ENCODE measurements at regions not wholly inside any gene's neighbourhood (a gene's known extent, or its start where the extent isn't known, plus 50 kb on each side); places are given as distances from the start of the nearest gene placed in this dataset.
"Not testable (repeated sequence)": the region's sequence is repeated elsewhere in the genome, so short reads cannot be mapped to it uniquely, and the experiment has no call there.

GRCh38 chr21:19489930-19490329, 1086.3 kb upstream of the TMPRSS15 start:
- H3K23ac ChIP-seq (ENCODE audit: low read length in 2 of 2), result no peak overlapping the region
- H4K91ac ChIP-seq (ENCODE audit: low read length), result no peak overlapping the region
- H3K36me3 ChIP-seq (ENCODE audit: control insufficient read depth in 1 of 2, insufficient read depth in 2 of 2, low read depth in 1 of 2, low read length in 2 of 2), result no peaks in the 10 kb centered on the region
- no peak overlapping the region for H3K4me2 ChIP-seq (ENCODE audit: low read length, poor library complexity, severe bottlenecking)
- 51% methylated on average over 2 of the region's 3 CpGs for WGBS
- H3K4me3 ChIP-seq (ENCODE audit: insufficient read depth in 1 of 2, low read depth in 1 of 2, low read length in 2 of 2), result no peak overlapping the region
- H3K27ac ChIP-seq (ENCODE audit: low read length, poor library complexity, severe bottlenecking), result no peak overlapping the region
- no peak overlapping the region for H2BK5ac ChIP-seq (ENCODE audit: low read depth, low read length, poor library complexity, severe bottlenecking)
- no peaks in the 10 kb centered on the region for H3K9me3 ChIP-seq (ENCODE audit: control insufficient read depth, low read length)
- no peak overlapping the region for H3K4ac ChIP-seq (ENCODE audit: low read depth in 1 of 2, low read length in 2 of 2)
- no peak overlapping the region for H3K14ac ChIP-seq (ENCODE audit: low read length in 2 of 2)
- H3K79me1 ChIP-seq (replicated peaks; ENCODE audit: low read length, poor library complexity, severe bottlenecking), result no peaks in the 10 kb centered on the region
- H2AFZ ChIP-seq (ENCODE audit: low read depth, low read length), result no peak overlapping the region
- H2BK15ac ChIP-seq (ENCODE audit: low read depth, poor library complexity, severe bottlenecking), result no peak overlapping the region
- H3K9ac ChIP-seq (ENCODE audit: low read length), result no peak overlapping the region
- H3K4me1 ChIP-seq (ENCODE audit: control insufficient read depth, insufficient read depth, low read depth, low read length), result no peaks in the 10 kb centered on the region
- no peak overlapping the region for H2BK12ac ChIP-seq (ENCODE audit: low read length in 2 of 2)
- no peak overlapping the region for H2AK5ac ChIP-seq (ENCODE audit: low read length, severe bottlenecking)
- no peak overlapping the region for H2BK120ac ChIP-seq (ENCODE audit: low read depth, low read length)
- no peak overlapping the region for H3K18ac ChIP-seq (ENCODE audit: low read depth in 1 of 2, low read length in 2 of 2)
- DNase-seq, result no peak
- H3K27me3 ChIP-seq (ENCODE audit: control insufficient read depth in 1 of 2, insufficient read depth in 1 of 2, low read length in 2 of 2), result no peaks in the 10 kb centered on the region
- no peak overlapping the region for H4K8ac ChIP-seq (ENCODE audit: low read length)

- Histone ChIP-seq H4K8ac (ENCODE audit: low read length) (no peak overlapping the region), H4K91ac (ENCODE audit: low read length) (no peak overlapping the region), H2BK5ac (ENCODE audit: low read depth, low read length, poor library complexity, severe bottlenecking) (no peak overlapping the region), H3K4me1 (ENCODE audit: control insufficient read depth, insufficient read depth, low read depth, low read length) (no peaks in the 10 kb centered on the region), H3K27ac (ENCODE audit: low read length, poor library complexity, severe bottlenecking) (no peak overlapping the region), H2AFZ (ENCODE audit: low read depth, low read length) (no peak overlapping the region), H2BK15ac (ENCODE audit: low read depth, poor library complexity, severe bottlenecking) (no peak overlapping the region), H3K14ac (ENCODE audit: low read length in 2 of 2) (no peak overlapping the region), H3K4me3 (ENCODE audit: insufficient read depth in 1 of 2, low read depth in 1 of 2, low read length in 2 of 2) (no peak overlapping the region), H3K18ac (ENCODE audit: low read depth in 1 of 2, low read length in 2 of 2) (no peak overlapping the region), H3K79me1 (replicated peaks; ENCODE audit: low read length, poor library complexity, severe bottlenecking) (no peaks in the 10 kb centered on the region), H3K4ac (ENCODE audit: low read depth in 1 of 2, low read length in 2 of 2) (no peak overlapping the region), H3K9ac (ENCODE audit: low read length) (no peak overlapping the region), H3K4me2 (ENCODE audit: low read length, poor library complexity, severe bottlenecking) (no peak overlapping the region), H2AK5ac (ENCODE audit: low read length, severe bottlenecking) (no peak overlapping the region), H2BK12ac (ENCODE audit: low read length in 2 of 2) (no peak overlapping the region), H2BK120ac (ENCODE audit: low read depth, low read length) (no peak overlapping the region), H3K9me3 (ENCODE audit: control insufficient read depth, low read length) (no peaks in the 10 kb centered on the region), H3K27me3 (ENCODE audit: control insufficient read depth in 1 of 2, insufficient read depth in 1 of 2, low read length in 2 of 2) (no peaks in the 10 kb centered on the region), H3K36me3 (ENCODE audit: control insufficient read depth in 1 of 2, insufficient read depth in 2 of 2, low read depth in 1 of 2, low read length in 2 of 2) (no peaks in the 10 kb centered on the region), H3K23ac (ENCODE audit: low read length in 2 of 2) (no peak overlapping the region)
- 93% methylated on average over 2 of the region's 2 CpGs for WGBS
- DNase-seq, result no peak
These were observed 1086.9 kb upstream of the TMPRSS15 start for GRCh38 chr21:19490481-19490880.

- H3K14ac ChIP-seq (ENCODE audit: low read length in 2 of 2); H3K27ac ChIP-seq (ENCODE audit: low read length, poor library complexity, severe bottlenecking); H3K36me3 ChIP-seq (ENCODE audit: control insufficient read depth in 1 of 2, insufficient read depth in 2 of 2, low read depth in 1 of 2, low read length in 2 of 2); H3K4ac ChIP-seq (ENCODE audit: low read depth in 1 of 2, low read length in 2 of 2); H4K8ac ChIP-seq (ENCODE audit: low read length); H2BK15ac ChIP-seq (ENCODE audit: low read depth, poor library complexity, severe bottlenecking); H4K91ac ChIP-seq (ENCODE audit: low read length); H3K4me3 ChIP-seq (ENCODE audit: insufficient read depth in 1 of 2, low read depth in 1 of 2, low read length in 2 of 2); H3K9ac ChIP-seq (ENCODE audit: low read length); H3K9me3 ChIP-seq (ENCODE audit: control insufficient read depth, low read length); H2BK120ac ChIP-seq (ENCODE audit: low read depth, low read length); H3K18ac ChIP-seq (ENCODE audit: low read depth in 1 of 2, low read length in 2 of 2); H2BK12ac ChIP-seq (ENCODE audit: low read length in 2 of 2); H3K79me1 ChIP-seq (replicated peaks; ENCODE audit: low read length, poor library complexity, severe bottlenecking); DNase-seq; H2AK5ac ChIP-seq (ENCODE audit: low read length, severe bottlenecking); H2BK5ac ChIP-seq (ENCODE audit: low read depth, low read length, poor library complexity, severe bottlenecking); H2AFZ ChIP-seq (ENCODE audit: low read depth, low read length); H3K27me3 ChIP-seq (ENCODE audit: control insufficient read depth in 1 of 2, insufficient read depth in 1 of 2, low read length in 2 of 2); H3K4me1 ChIP-seq (ENCODE audit: control insufficient read depth, insufficient read depth, low read depth, low read length); H3K23ac ChIP-seq (ENCODE audit: low read length in 2 of 2); H3K4me2 ChIP-seq (ENCODE audit: low read length, poor library complexity, severe bottlenecking): not testable (repeated sequence)
- WGBS, result 96% methylated on average over 46 of the region's 52 CpGs
These were observed 1090.1 kb upstream of the TMPRSS15 start for GRCh38 chr21:19493437-19494241.

- Histone ChIP-seq H3K9me3 (ENCODE audit: control insufficient read depth, low read length) (peaks cover 8% of the 10 kb centered on the region), H3K27ac (ENCODE audit: low read length, poor library complexity, severe bottlenecking) (no peak overlapping the region), H3K4me1 (ENCODE audit: control insufficient read depth, insufficient read depth, low read depth, low read length) (peaks cover 2% of the 10 kb centered on the region), H2AFZ (ENCODE audit: low read depth, low read length) (no peak overlapping the region), H3K4me2 (ENCODE audit: low read length, poor library complexity, severe bottlenecking) (no peak overlapping the region), H3K23ac (ENCODE audit: low read length in 2 of 2) (no peak overlapping the region), H4K91ac (ENCODE audit: low read length) (no peak overlapping the region), H2BK12ac (ENCODE audit: low read length in 2 of 2) (no peak overlapping the region), H3K79me1 (replicated peaks; ENCODE audit: low read length, poor library complexity, severe bottlenecking) (no peaks in the 10 kb centered on the region), H2BK5ac (ENCODE audit: low read depth, low read length, poor library complexity, severe bottlenecking) (no peak overlapping the region), H3K4ac (ENCODE audit: low read depth in 1 of 2, low read length in 2 of 2) (no peak overlapping the region), H3K4me3 (ENCODE audit: insufficient read depth in 1 of 2, low read depth in 1 of 2, low read length in 2 of 2) (no peak overlapping the region), H4K8ac (ENCODE audit: low read length) (no peak overlapping the region), H2AK5ac (ENCODE audit: low read length, severe bottlenecking) (no peak overlapping the region), H3K36me3 (ENCODE audit: control insufficient read depth in 1 of 2, insufficient read depth in 2 of 2, low read depth in 1 of 2, low read length in 2 of 2) (no peaks in the 10 kb centered on the region), H3K14ac (ENCODE audit: low read length in 2 of 2) (no peak overlapping the region), H3K9ac (ENCODE audit: low read length) (no peak overlapping the region), H2BK15ac (ENCODE audit: low read depth, poor library complexity, severe bottlenecking) (no peak overlapping the region), H3K18ac (ENCODE audit: low read depth in 1 of 2, low read length in 2 of 2) (no peak overlapping the region), H2BK120ac (ENCODE audit: low read depth, low read length) (no peak overlapping the region), H3K27me3 (ENCODE audit: control insufficient read depth in 1 of 2, insufficient read depth in 1 of 2, low read length in 2 of 2) (no peaks in the 10 kb centered on the region)
- WGBS, result 100% methylated on average over 3 of the region's 3 CpGs
- no peak for DNase-seq
These were observed 1097.5 kb upstream of the TMPRSS15 start for GRCh38 chr21:19501115-19501514.

Measured in mesenchymal stem cell (in vitro differentiated cells and primary cell).